Urinary bladder (tissue), 3 donors: ENCODE measurements at regions not wholly inside any gene's neighbourhood (a gene's known extent, or its start where the extent isn't known, plus 50 kb on each side); places are given as distances from the start of the nearest gene placed in this dataset.

Experiments
- DNase-seq: peaks from one replicate; pipeline ENCODE4 v3.0.0-alpha.2; 2015; ENCODE audit errors: extremely low spot score
- H3K27ac ChIP-seq: one replicate; pipeline ENCODE4 v1.5.1; 2013; ENCODE audit warnings: low read depth, mild to moderate bottlenecking, moderate library complexity
- H3K36me3 ChIP-seq: one replicate; pipeline ENCODE4 v1.6.1; 2013; ENCODE audit warnings: mild to moderate bottlenecking, moderate library complexity; ENCODE audit not compliant: insufficient read depth
- H3K4me1 ChIP-seq: one replicate; pipeline ENCODE4 v1.6.1; 2013; ENCODE audit warnings: mild to moderate bottlenecking, moderate library complexity; ENCODE audit not compliant: insufficient read depth
- H3K4me3 ChIP-seq: one replicate; pipeline ENCODE4 v1.5.1; 2013; ENCODE audit warnings: low read depth, low read length
- WGBS: extraction: QIAGEN DNeasy Blood & Tissue Kit; methylation state at CpG from one replicate; pipeline ENCODE4 v1.1.7; 2013; 5-methylcytosine and 5-hydroxymethylcytosine counted together
- donor health status: healthy with polysubstance abuse.
- donor health status: healthy.

GRCh38 chr2:4556135-4556896 is 852.9 kb downstream of the DCDC2C start:
- WGBS: 83% methylated on average over 9 of the region's 9 CpGs
- H3K27ac ChIP-seq: no peak overlapping the region
- no peaks in the 10 kb centered on the region for H3K4me1 ChIP-seq
- H3K4me3 ChIP-seq: no peak overlapping the region
- H3K36me3 ChIP-seq: no peaks in the 10 kb centered on the region
- no peak for DNase-seq

DNA sequence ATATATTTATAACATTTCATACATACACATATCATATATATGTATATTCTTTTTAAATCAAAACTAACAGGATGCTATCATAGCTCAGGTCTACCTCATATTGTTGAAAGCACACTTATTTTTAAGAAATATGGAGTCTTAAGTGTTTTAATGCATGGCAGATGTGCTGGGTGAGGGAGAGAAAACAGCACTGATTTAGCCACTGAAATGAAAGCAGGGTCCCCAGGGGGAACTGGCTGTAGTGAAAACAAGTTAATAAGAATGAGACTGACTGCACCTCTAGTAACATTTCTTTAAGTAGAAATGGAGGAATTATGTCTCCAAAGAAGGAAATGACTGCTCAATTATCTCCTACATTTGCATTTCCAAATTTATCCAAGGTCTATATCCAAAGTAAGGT is 857.8 kb downstream of the DCDC2C start:
- Histone ChIP-seq H3K27ac (no peak overlapping the region), H3K4me1 (no peaks in the 10 kb centered on the region), H3K4me3 (no peak overlapping the region), H3K36me3 (no peaks in the 10 kb centered on the region)
- no peak for DNase-seq

DNA sequence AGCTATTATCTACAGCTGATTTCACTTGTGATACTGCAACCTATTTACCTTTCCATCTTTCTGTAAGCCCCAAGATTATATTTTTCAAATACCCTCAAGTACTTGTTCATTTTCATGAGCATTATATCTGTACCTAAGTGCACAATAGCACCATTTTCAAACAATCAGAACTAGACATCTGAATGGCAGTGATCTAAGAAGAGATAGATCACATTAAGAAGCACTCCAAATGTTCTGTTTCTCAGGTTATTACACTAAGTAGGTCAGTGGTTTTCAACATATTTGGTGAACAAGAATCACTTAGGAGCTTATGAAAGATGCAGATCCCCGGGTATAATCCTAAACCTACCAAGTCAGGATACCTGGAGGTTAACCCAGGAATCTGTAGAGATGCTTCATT is 872.7 kb downstream of the DCDC2C start:
- H3K4me1 ChIP-seq: no peaks in the 10 kb centered on the region
- no peak for DNase-seq
- WGBS: 57% methylated on average over 1 of the region's 1 CpG
- H3K36me3 ChIP-seq: no peaks in the 10 kb centered on the region
- H3K4me3 ChIP-seq: no peak overlapping the region
- no peak overlapping the region for H3K27ac ChIP-seq

GRCh38 chr2:4579977-4580376 is 876.6 kb downstream of the DCDC2C start:
- Histone ChIP-seq H3K36me3 (no peaks in the 10 kb centered on the region), H3K4me1 (no peaks in the 10 kb centered on the region), H3K4me3 (no peak overlapping the region), H3K27ac (no peak overlapping the region)
- 75% methylated on average over 3 of the region's 3 CpGs for WGBS
- no peak for DNase-seq

GRCh38 chr2:4585057-4585635 is 881.8 kb downstream of the DCDC2C start:
- 71% methylated on average over 3 of the region's 3 CpGs for WGBS
- no peaks in the 10 kb centered on the region for H3K4me1 ChIP-seq
- no peak overlapping the region for H3K4me3 ChIP-seq
- no peak overlapping the region for H3K27ac ChIP-seq
- H3K36me3 ChIP-seq: no peaks in the 10 kb centered on the region
- DNase-seq: no peak

- 59% methylated on average over 2 of the region's 2 CpGs for WGBS
- Histone ChIP-seq H3K36me3 (no peaks in the 10 kb centered on the region), H3K4me1 (no peaks in the 10 kb centered on the region), H3K27ac (no peak overlapping the region), H3K4me3 (no peak overlapping the region)
- no peak for DNase-seq
These were observed 885.2 kb downstream of the DCDC2C start for GRCh38 chr2:4588606-4589005.

GRCh38 chr2:4591261-4591660 is 887.9 kb downstream of the DCDC2C start:
- Histone ChIP-seq H3K4me3 (no peak overlapping the region), H3K4me1 (no peaks in the 10 kb centered on the region), H3K36me3 (no peaks in the 10 kb centered on the region), H3K27ac (no peak overlapping the region)
- WGBS: 79% methylated on average over 7 of the region's 7 CpGs
- no peak for DNase-seq

- 95% methylated on average over 3 of the region's 3 CpGs for WGBS
- no peaks in the 10 kb centered on the region for H3K4me1 ChIP-seq
- H3K36me3 ChIP-seq: no peaks in the 10 kb centered on the region
- H3K4me3 ChIP-seq: no peak overlapping the region
- no peak overlapping the region for H3K27ac ChIP-seq
- no peak for DNase-seq
These were observed 894.0 kb downstream of the DCDC2C start for GRCh38 chr2:4597400-4597799.

DNA sequence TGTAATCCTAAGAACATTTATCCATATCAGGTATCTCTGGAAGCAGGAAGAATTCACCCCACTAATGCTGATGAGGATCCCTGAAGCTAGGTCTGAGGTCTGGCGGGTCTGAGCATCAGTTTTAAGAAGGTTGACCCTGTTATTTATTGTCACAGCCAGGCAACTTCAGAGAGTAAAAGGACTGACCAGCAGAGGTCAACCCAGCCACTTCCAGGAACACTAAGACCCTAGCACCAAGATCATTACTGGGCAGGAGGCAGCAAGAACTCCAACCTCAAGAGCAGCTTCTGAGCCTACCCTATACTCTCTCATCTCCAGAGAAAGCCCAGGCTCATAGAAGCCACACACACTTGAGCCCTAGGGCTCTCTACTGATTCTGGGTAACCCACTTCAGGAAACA is 901.4 kb downstream of the DCDC2C start:
- 77% methylated on average over 1 of the region's 1 CpG for WGBS
- DNase-seq: no peak
- H3K4me1 ChIP-seq: no peaks in the 10 kb centered on the region
- no peaks in the 10 kb centered on the region for H3K36me3 ChIP-seq
- H3K4me3 ChIP-seq: no peak overlapping the region
- no peak overlapping the region for H3K27ac ChIP-seq

GRCh38 chr2:4618141-4618540 is 914.8 kb downstream of the DCDC2C start:
- Histone ChIP-seq H3K4me1 (no peaks in the 10 kb centered on the region), H3K27ac (no peak overlapping the region), H3K36me3 (no peaks in the 10 kb centered on the region), H3K4me3 (no peak overlapping the region)
- DNase-seq: no peak
- 80% methylated on average over 3 of the region's 3 CpGs for WGBS

GRCh38 chr2:4618630-4619228 is 915.4 kb downstream of the DCDC2C start:
- no peak overlapping the region for H3K27ac ChIP-seq
- H3K4me1 ChIP-seq: no peaks in the 10 kb centered on the region
- H3K36me3 ChIP-seq: no peaks in the 10 kb centered on the region
- H3K4me3 ChIP-seq: no peak overlapping the region
- WGBS: 70% methylated on average over 12 of the region's 12 CpGs
- DNase-seq: no peak

DNA sequence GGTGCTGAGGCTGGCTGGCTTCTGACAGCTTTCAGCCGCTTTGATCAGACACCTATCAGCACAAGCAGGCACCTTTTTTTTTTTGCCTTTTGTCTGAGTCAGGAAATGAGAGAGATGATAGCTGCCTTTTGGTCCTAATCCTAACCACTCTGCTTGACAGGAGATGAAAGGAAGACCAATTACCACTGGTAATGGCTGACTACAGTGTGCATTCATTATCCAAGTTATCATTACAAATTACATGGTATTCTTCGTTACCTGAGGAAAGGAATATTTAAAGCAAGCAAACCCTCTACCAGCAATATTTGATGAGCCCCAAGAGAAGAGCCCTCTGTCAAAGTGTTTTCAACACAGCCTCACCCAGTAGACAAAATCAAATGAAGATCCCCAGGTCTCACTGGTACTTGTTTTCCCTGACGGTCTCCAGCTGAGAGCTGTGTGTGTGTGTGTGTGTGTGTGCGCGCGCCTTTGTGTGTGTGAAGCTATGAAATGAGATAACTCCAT is 925.7 kb downstream of the DCDC2C start:
- no peaks in the 10 kb centered on the region for H3K36me3 ChIP-seq
- H3K27ac ChIP-seq: no peak overlapping the region
- H3K4me1 ChIP-seq: no peaks in the 10 kb centered on the region
- 61% methylated on average over 6 of the region's 6 CpGs for WGBS
- DNase-seq: no peak
- no peak overlapping the region for H3K4me3 ChIP-seq

- no peaks in the 10 kb centered on the region for H3K36me3 ChIP-seq
- 29% methylated on average over 4 of the region's 4 CpGs for WGBS
- no peak overlapping the region for H3K4me3 ChIP-seq
- no peaks in the 10 kb centered on the region for H3K4me1 ChIP-seq
- DNase-seq: no peak
- no peak overlapping the region for H3K27ac ChIP-seq
These were observed 931.9 kb downstream of the DCDC2C start for GRCh38 chr2:4635289-4635688.

DNA sequence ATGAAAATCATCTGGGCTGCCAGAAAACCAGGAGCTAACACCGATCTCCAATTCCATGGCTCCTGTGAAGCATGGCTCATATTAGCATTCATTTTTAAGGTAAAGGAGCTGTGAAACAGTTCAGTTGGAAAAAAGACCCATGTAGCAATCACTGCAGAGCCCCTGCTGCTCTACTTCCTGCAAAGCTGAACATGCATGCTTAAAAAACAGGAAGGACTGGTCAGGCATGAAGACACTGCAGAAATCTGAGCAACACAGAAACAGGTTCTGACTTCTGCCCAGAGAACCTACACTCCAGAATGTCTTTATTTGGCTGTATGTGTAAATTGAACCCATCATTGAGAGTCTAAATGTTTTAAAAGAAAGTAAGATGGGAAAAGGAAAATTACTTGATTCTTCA is 950.6 kb downstream of the DCDC2C start:
- Histone ChIP-seq H3K4me1 (no peaks in the 10 kb centered on the region), H3K27ac (no peak overlapping the region), H3K36me3 (no peaks in the 10 kb centered on the region), H3K4me3 (no peak overlapping the region)
- DNase-seq: no peak
- 93% methylated on average over 1 of the region's 1 CpG for WGBS
